Ascending aorta (tissue), 2 donors: ENCODE measurements at regions not wholly inside any gene's neighbourhood (a gene's known extent, or its start where the extent isn't known, plus 50 kb on each side); places are given as distances from the start of the nearest gene placed in this dataset.

Source experiments
- DNase-seq, 2 donors: peaks; one replicate each; pipeline ENCODE4 v3.0.0-alpha.2; 2019; ENCODE audit warnings: low spot score in 2 of 2
- H3K27ac ChIP-seq, 2 donors: fragments of 200-600 bp; sonication (generic); one replicate each; pipeline ENCODE4 v1.5.1; 2016 to 2017; ENCODE audit warnings: mild to moderate bottlenecking in 1 of 2
- H3K27me3 ChIP-seq: fragments of 200-600 bp; sonication (generic); one replicate; pipeline ENCODE4 v1.5.1; 2017
- H3K36me3 ChIP-seq, 2 donors: fragments of 200-600 bp; sonication (generic); one replicate each; pipeline ENCODE4 v1.5.1; 2016
- H3K4me1 ChIP-seq, 2 donors: fragments of 200-600 bp; sonication (generic); one replicate each; pipeline ENCODE4 v1.5.1; 2016 to 2017; ENCODE audit warnings: mild to moderate bottlenecking in 1 of 2
- H3K4me3 ChIP-seq, 2 donors: fragments of 200-600 bp; sonication (generic); one replicate each; pipeline ENCODE4 v1.5.1; 2016 to 2017; ENCODE audit warnings: mild to moderate bottlenecking in 1 of 2
- H3K9me3 ChIP-seq, 2 donors: fragments of 200-600 bp; sonication (generic); one replicate each; pipeline ENCODE4 v1.5.1; 2016
- CTCF ChIP-seq, 3 experiments: fragments of 200-600 bp in 2 of 3; fragments of 450-650 bp in 1 of 3; sonication (generic) in 2 of 3; IDR thresholded peaks; one replicate each; pipeline ENCODE4 v1.5.1; 2016 to 2019; ENCODE audit warnings: antibody characterized with exemption in 3 of 3, mild to moderate bottlenecking in 1 of 3, moderate library complexity in 1 of 3
- intact Hi-C: fragments of 100-400 bp; cut with DNase I; formaldehyde crosslinking; loops from one replicate; pipeline ENCODE4 v1.15.1; 2023

- H3K4me1 ChIP-seq, result no peaks in the 10 kb centered on the region
- intact Hi-C loops, result no loop called here
- no peaks in the 10 kb centered on the region for H3K36me3 ChIP-seq
- DNase-seq, result no peak
- H3K4me3 ChIP-seq, result no peak overlapping the region
- no peak for TF ChIP-seq CTCF (IDR thresholded peaks at IDR 0.05)
- H3K9me3 ChIP-seq, result no peaks in the 10 kb centered on the region
- no peaks in the 10 kb centered on the region for H3K27me3 ChIP-seq
- H3K27ac ChIP-seq, result no peak overlapping the region
Measured at GRCh38 chr7:13457790-13458189, 531.7 kb downstream of the ETV1 start.

DNA sequence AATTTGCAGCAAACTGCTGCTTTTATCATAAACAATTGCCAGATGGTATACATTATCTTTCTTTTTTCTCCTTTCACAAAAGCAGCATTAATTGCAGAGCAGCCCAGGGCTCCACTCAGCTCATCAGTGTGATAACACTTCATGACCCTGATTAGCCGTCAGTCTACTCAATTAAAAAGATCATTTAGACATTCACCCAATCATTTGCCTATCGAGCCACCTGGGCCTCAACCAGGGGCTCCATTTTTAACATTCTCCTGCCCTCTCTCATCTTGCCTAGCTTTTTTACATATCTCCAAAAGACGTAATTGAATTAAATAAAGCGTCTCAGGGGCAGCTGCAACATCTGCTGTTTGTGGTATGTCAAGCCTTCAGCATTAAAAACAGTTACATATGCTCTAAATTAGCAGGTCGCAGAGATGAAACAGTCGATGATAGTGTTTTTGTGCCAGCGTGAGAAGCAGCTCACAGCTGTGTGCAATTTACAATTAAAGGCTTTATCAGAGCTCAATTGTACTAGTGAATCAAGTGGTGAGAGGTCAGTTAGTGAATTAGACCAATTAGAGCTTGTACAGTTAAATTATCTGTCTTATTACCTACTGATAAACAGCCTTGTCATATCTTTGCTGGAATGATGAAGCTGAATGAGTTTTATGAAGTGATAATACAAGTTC, 522.5 kb downstream of the ETV1 start:
- no peaks in the 10 kb centered on the region for H3K36me3 ChIP-seq
- intact Hi-C loops, result no loop called here
- DNase-seq, result no peak

GRCh38 chr7:13476881-13477444, 512.5 kb downstream of the ETV1 start:
- Histone ChIP-seq H3K9me3 (no peaks in the 10 kb centered on the region), H3K27me3 (no peaks in the 10 kb centered on the region), H3K4me1 (no peaks in the 10 kb centered on the region), H3K4me3 (no peak overlapping the region), H3K36me3 (no peaks in the 10 kb centered on the region), H3K27ac (no peak overlapping the region)
- no peak for DNase-seq
- TF ChIP-seq CTCF (IDR thresholded peaks at IDR 0.05), result no peak
- intact Hi-C loops, result no loop called here

More for the DNA sequence above, 522.5 kb downstream of the ETV1 start:
- Histone ChIP-seq H3K4me1 (no peaks in the 10 kb centered on the region), H3K9me3 (no peaks in the 10 kb centered on the region), H3K27ac (no peak overlapping the region), H3K27me3 (no peaks in the 10 kb centered on the region), H3K4me3 (no peak overlapping the region)
- no peak for TF ChIP-seq CTCF (IDR thresholded peaks at IDR 0.05)

GRCh38 chr7:13489386-13489785, 500.1 kb downstream of the ETV1 start:
- DNase-seq, result no peak
- no peaks in the 10 kb centered on the region for H3K4me1 ChIP-seq
- H3K27ac ChIP-seq, result no peak overlapping the region
- intact Hi-C loops, result no loop called here
- no peak for TF ChIP-seq CTCF (IDR thresholded peaks at IDR 0.05)
- H3K4me3 ChIP-seq, result no peak overlapping the region
- H3K27me3 ChIP-seq, result no peaks in the 10 kb centered on the region
- H3K9me3 ChIP-seq, result no peaks in the 10 kb centered on the region
- H3K36me3 ChIP-seq, result no peaks in the 10 kb centered on the region

DNA sequence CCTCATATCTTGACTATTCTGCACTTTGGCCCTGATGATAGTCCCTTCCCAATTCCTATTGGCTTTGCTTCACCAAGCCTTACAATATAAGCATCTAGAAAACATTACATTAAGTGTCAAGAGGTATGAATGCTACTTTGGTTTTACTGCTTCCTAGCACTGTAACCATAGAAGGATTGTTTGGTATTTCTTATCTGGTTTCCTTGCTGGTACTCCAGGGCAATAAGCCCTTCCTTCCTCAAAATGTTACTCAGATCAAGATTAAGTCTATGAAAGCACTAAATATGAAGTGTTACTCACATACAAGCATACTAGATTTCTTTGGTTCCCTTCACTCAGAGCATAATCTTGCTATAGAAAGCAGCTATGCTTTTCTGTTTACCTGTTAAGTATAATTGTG, 492.5 kb downstream of the ETV1 start:
- no peak overlapping the region for H3K27ac ChIP-seq
- intact Hi-C loops, result no loop called here
- H3K4me1 ChIP-seq, result no peaks in the 10 kb centered on the region
- H3K4me3 ChIP-seq, result no peak overlapping the region
- no peak for TF ChIP-seq CTCF (IDR thresholded peaks at IDR 0.05)
- no peak for DNase-seq
- H3K27me3 ChIP-seq, result no peaks in the 10 kb centered on the region
- H3K9me3 ChIP-seq, result no peaks in the 10 kb centered on the region
- H3K36me3 ChIP-seq, result no peaks in the 10 kb centered on the region
